Mesothelial cell of epicardium (in vitro differentiated cells): ENCODE measurements at regions not wholly inside any gene's neighbourhood (a gene's known extent, or its start where the extent isn't known, plus 50 kb on each side); places are given as distances from the start of the nearest gene placed in this dataset.

Experiments used
- DNase-seq, 2 experiments: peaks; one replicate each; pipeline ENCODE4 v3.0.0; 2021; ENCODE audit warnings: low spot score in 2 of 2; ENCODE audit not compliant: unreplicated experiment in 2 of 2
- H3K27ac Mint-ChIP-seq: 2 replicates; pipeline ENCODE4 v1.8.0; 2021; ENCODE audit warnings: mixed read lengths
- H3K27me3 Mint-ChIP-seq: 2 replicates; pipeline ENCODE4 v1.8.0; 2021; ENCODE audit warnings: low read depth, mixed read lengths
- H3K36me3 Mint-ChIP-seq: 2 replicates; pipeline ENCODE4 v1.8.0; 2021; ENCODE audit warnings: mixed read lengths
- H3K4me1 Mint-ChIP-seq: 2 replicates; pipeline ENCODE4 v1.8.0; 2021; ENCODE audit warnings: mixed read lengths
- H3K4me3 Mint-ChIP-seq: 2 replicates; pipeline ENCODE4 v1.8.0; 2021; ENCODE audit warnings: mild to moderate bottlenecking, moderate library complexity, mixed read lengths
- H3K9me3 Mint-ChIP-seq: 2 replicates; pipeline ENCODE4 v1.8.0; 2021; ENCODE audit warnings: mixed read lengths
- CTCF ChIP-seq: fragments of 200-600 bp; sonication (generic); IDR thresholded peaks from one replicate; pipeline ENCODE4 v1.5.0; 2021; ENCODE audit warnings: antibody characterized with exemption; ENCODE audit not compliant: unreplicated experiment

GRCh38 chr3:127452321-127452821 lies 138.2 kb downstream of the TPRA1 start:
- no peak for TF ChIP-seq CTCF
- Mint-ChIP-seq H3K36me3 (no peaks in the 10 kb centered on the region), H3K9me3 (no peaks in the 10 kb centered on the region), H3K4me1 (peaks cover 3% of the 10 kb centered on the region), H3K27me3 (peaks cover 90% of the 10 kb centered on the region), H3K27ac (no peak overlapping the region), H3K4me3 (no peak overlapping the region)
- DNase-seq, result peak; percentile 3 to 33

DNA sequence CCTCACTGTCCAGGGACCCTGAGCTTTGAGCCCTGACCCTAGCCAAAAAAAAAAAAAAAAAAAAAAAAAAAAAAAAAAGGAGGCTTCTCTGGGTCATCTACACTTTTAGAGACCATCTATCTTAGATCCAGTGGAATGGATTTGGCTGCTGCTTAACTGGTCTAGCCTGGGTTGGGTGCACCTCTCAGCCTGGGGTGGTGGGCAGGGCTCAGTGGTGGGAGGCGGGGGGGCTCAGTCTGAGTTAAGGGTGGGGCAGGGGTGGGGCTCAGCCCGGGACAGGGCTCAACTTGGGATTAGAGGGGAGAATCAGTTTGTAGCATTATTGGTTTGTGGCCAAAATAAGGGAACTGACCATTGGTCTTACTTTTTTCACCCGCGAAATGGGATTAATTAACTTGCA lies 139.2 kb downstream of the TPRA1 start:
- no peak for TF ChIP-seq CTCF
- Mint-ChIP-seq H3K36me3 (no peaks in the 10 kb centered on the region), H3K4me3 (no peak overlapping the region), H3K27ac (no peak overlapping the region), H3K9me3 (no peaks in the 10 kb centered on the region), H3K27me3 (peaks cover 88% of the 10 kb centered on the region), H3K4me1 (peaks cover 3% of the 10 kb centered on the region)
- peak in 1 of 2 experiments; percentile 7 for DNase-seq

- TF ChIP-seq CTCF, result no peak
- peaks cover 88% of the 10 kb centered on the region for H3K27me3 Mint-ChIP-seq
- no peak overlapping the region for H3K4me3 Mint-ChIP-seq
- no peaks in the 10 kb centered on the region for H3K36me3 Mint-ChIP-seq
- peak; percentile 5 to 33 for DNase-seq
- H3K27ac Mint-ChIP-seq, result no peak overlapping the region
- peaks cover 2% of the 10 kb centered on the region for H3K4me1 Mint-ChIP-seq
- no peaks in the 10 kb centered on the region for H3K9me3 Mint-ChIP-seq
Observed at GRCh38 chr3:127450331-127450730, 140.2 kb downstream of the TPRA1 start.

GRCh38 chr3:127449486-127450212 lies 140.9 kb downstream of the TPRA1 start:
- Mint-ChIP-seq H3K36me3 (no peaks in the 10 kb centered on the region), H3K9me3 (no peaks in the 10 kb centered on the region), H3K4me3 (no peak overlapping the region), H3K27ac (no peak overlapping the region), H3K27me3 (peaks cover 81% of the 10 kb centered on the region), H3K4me1 (no peaks in the 10 kb centered on the region)
- TF ChIP-seq CTCF, result no peak
- DNase-seq, result peak in 1 of 2 experiments; percentile 22

- Mint-ChIP-seq H3K36me3 (no peaks in the 10 kb centered on the region), H3K4me3 (no peak overlapping the region), H3K27me3 (peaks cover 72% of the 10 kb centered on the region), H3K27ac (no peak overlapping the region), H3K4me1 (no peaks in the 10 kb centered on the region), H3K9me3 (no peaks in the 10 kb centered on the region)
- TF ChIP-seq CTCF, result no peak
- DNase-seq, result peak in 1 of 2 experiments; percentile 2
Observed at GRCh38 chr3:127448671-127449070, 141.9 kb downstream of the TPRA1 start.
